ENCODE measurements at regions not wholly inside any gene's neighbourhood (a gene's known extent, or its start where the extent isn't known, plus 50 kb on each side); places are given as distances from the start of the nearest gene placed in this dataset.

GRCh38 chr20:11229772-11230171, 556.0 kb upstream of the JAG1 start:
- DNase-seq, result no peak

GRCh38 chr20:11230999-11231398, 557.2 kb upstream of the JAG1 start:
- DNase-seq, result no peak

- no peak for DNase-seq
Observed at GRCh38 chr20:11231742-11232648, 558.2 kb upstream of the JAG1 start.

GRCh38 chr20:11232896-11233295, 559.1 kb upstream of the JAG1 start:
- no peak for DNase-seq

GRCh38 chr20:11234181-11234580, 560.4 kb upstream of the JAG1 start:
- DNase-seq, result no peak

- no peak for DNase-seq
Observed at GRCh38 chr20:11234608-11235007, 560.8 kb upstream of the JAG1 start.

- DNase-seq, result no peak
Observed at GRCh38 chr20:11235058-11235457, 561.3 kb upstream of the JAG1 start.

- DNase-seq, result no peak
Observed at GRCh38 chr20:11242320-11242719, 568.5 kb upstream of the JAG1 start.

GRCh38 chr20:11245431-11245830, 571.6 kb upstream of the JAG1 start:
- no peak for DNase-seq

- DNase-seq, result no peak
Observed at GRCh38 chr20:11246251-11246775, 572.5 kb upstream of the JAG1 start.

- DNase-seq, result no peak
Observed at GRCh38 chr20:11247046-11248010, 573.5 kb upstream of the JAG1 start.

GRCh38 chr20:11248011-11248409, 574.2 kb upstream of the JAG1 start:
- DNase-seq, result no peak

- DNase-seq, result no peak
Observed at GRCh38 chr20:11248687-11249638, 575.2 kb upstream of the JAG1 start.

GRCh38 chr20:11249683-11250082, 575.9 kb upstream of the JAG1 start:
- no peak for DNase-seq

GRCh38 chr20:11252447-11252846, 578.6 kb upstream of the JAG1 start:
- no peak for DNase-seq

GRCh38 chr20:11255455-11255854, 581.7 kb upstream of the JAG1 start:
- no peak for DNase-seq

- no peak for DNase-seq
Observed at GRCh38 chr20:11255860-11256259, 582.1 kb upstream of the JAG1 start.

GRCh38 chr20:11260611-11261010, 586.8 kb upstream of the JAG1 start:
- no peak for DNase-seq

- DNase-seq, result no peak
Observed at GRCh38 chr20:11261533-11262000, 587.8 kb upstream of the JAG1 start.

- DNase-seq, result no peak
Observed at GRCh38 chr20:11266571-11266970, 592.8 kb upstream of the JAG1 start.

- no peak for DNase-seq
Observed at GRCh38 chr20:11267131-11267761, 593.4 kb upstream of the JAG1 start.

Measured in GF-D8 (cell line).